Esophagus (tissue), 2 donors: ENCODE measurements at regions not wholly inside any gene's neighbourhood (a gene's known extent, or its start where the extent isn't known, plus 50 kb on each side); places are given as distances from the start of the nearest gene placed in this dataset.

Experiments
- H3K27ac ChIP-seq, 2 donors: one replicate each; pipeline ENCODE4 v1.5.1; 2013; ENCODE audit warnings: low read depth in 2 of 2, mild to moderate bottlenecking in 2 of 2, inconsistent platforms in 1 of 2, low read length in 1 of 2, moderate library complexity in 1 of 2
- H3K27me3 ChIP-seq, 2 donors: one replicate each; pipeline ENCODE4 v1.6.1; 2013; ENCODE audit warnings: low read length in 2 of 2, control low read depth in 1 of 2, mild to moderate bottlenecking in 1 of 2; ENCODE audit not compliant: insufficient read depth in 2 of 2, control insufficient read depth in 1 of 2
- H3K36me3 ChIP-seq, 2 donors: one replicate each; pipeline ENCODE4 v1.6.1; 2013; ENCODE audit warnings: low read length in 1 of 2; ENCODE audit not compliant: control insufficient read depth in 2 of 2, insufficient read depth in 2 of 2
- H3K4me1 ChIP-seq, 2 donors: one replicate each; pipeline ENCODE4 v1.6.1; 2013; ENCODE audit warnings: low read length in 1 of 2; ENCODE audit not compliant: control insufficient read depth in 2 of 2, insufficient read depth in 2 of 2
- H3K4me3 ChIP-seq, 2 donors: one replicate each; pipeline ENCODE4 v1.5.1; 2013; ENCODE audit warnings: low read length in 2 of 2, mild to moderate bottlenecking in 2 of 2, low read depth in 1 of 2, moderate library complexity in 1 of 2
- H3K9me3 ChIP-seq, 2 donors: one replicate each; pipeline ENCODE4 v1.6.1; 2013; ENCODE audit warnings: mild to moderate bottlenecking in 2 of 2, low read depth in 1 of 2, low read length in 1 of 2, moderate library complexity in 1 of 2; ENCODE audit not compliant: control insufficient read depth in 2 of 2, insufficient read depth in 1 of 2
- WGBS, 2 donors: extraction: QIAGEN DNeasy Blood & Tissue Kit; methylation state at CpG; one replicate each; pipeline ENCODE4 v1.1.7; 2013; 5-methylcytosine and 5-hydroxymethylcytosine counted together
- donor health status: healthy with polysubstance abuse.
- donor health status: Bipolar disorder and iron deficiency.

- Histone ChIP-seq H3K4me3 (no peak overlapping the region), H3K27me3 (no peaks in the 10 kb centered on the region), H3K27ac (no peak overlapping the region), H3K9me3 (no peaks in the 10 kb centered on the region), H3K4me1 (no peaks in the 10 kb centered on the region), H3K36me3 (no peaks in the 10 kb centered on the region)
- WGBS, 2 donors = 66 to 72% methylated on average over 5 of the region's 5 CpGs
These were observed 278.4 kb upstream of the SNX7 start for GRCh38 chr1:98382986-98383740.

GRCh38 chr1:98382586-98382985 lies 278.9 kb upstream of the SNX7 start:
- H3K4me1 ChIP-seq = no peaks in the 10 kb centered on the region
- 87 to 94% methylated on average over 2 of the region's 2 CpGs for WGBS, 2 donors
- no peaks in the 10 kb centered on the region for H3K36me3 ChIP-seq
- H3K27ac ChIP-seq = no peak overlapping the region
- no peaks in the 10 kb centered on the region for H3K9me3 ChIP-seq
- no peaks in the 10 kb centered on the region for H3K27me3 ChIP-seq
- no peak overlapping the region for H3K4me3 ChIP-seq

- H3K27me3 ChIP-seq = no peaks in the 10 kb centered on the region
- WGBS, 2 donors = 91 to 97% methylated on average over 2 of the region's 2 CpGs
- H3K27ac ChIP-seq = no peak overlapping the region
- H3K4me1 ChIP-seq = no peaks in the 10 kb centered on the region
- H3K36me3 ChIP-seq = no peaks in the 10 kb centered on the region
- H3K4me3 ChIP-seq = no peak overlapping the region
- H3K9me3 ChIP-seq = no peaks in the 10 kb centered on the region
These were observed 287.4 kb upstream of the SNX7 start for GRCh38 chr1:98374098-98374497.

GRCh38 chr1:98373056-98373455 lies 288.5 kb upstream of the SNX7 start:
- 85% methylated on average over 2 of the region's 2 CpGs for WGBS, 2 donors
- Histone ChIP-seq H3K36me3 (no peaks in the 10 kb centered on the region), H3K27me3 (no peaks in the 10 kb centered on the region), H3K27ac (no peak overlapping the region), H3K9me3 (no peaks in the 10 kb centered on the region), H3K4me3 (no peak overlapping the region), H3K4me1 (no peaks in the 10 kb centered on the region)

- no peak overlapping the region for H3K4me3 ChIP-seq
- no peaks in the 10 kb centered on the region for H3K4me1 ChIP-seq
- no peak overlapping the region for H3K27ac ChIP-seq
- no peaks in the 10 kb centered on the region for H3K9me3 ChIP-seq
- H3K36me3 ChIP-seq = no peaks in the 10 kb centered on the region
- no peaks in the 10 kb centered on the region for H3K27me3 ChIP-seq
These were observed 289.8 kb upstream of the SNX7 start for GRCh38 chr1:98371764-98372163.

GRCh38 chr1:98369463-98369862 lies 292.1 kb upstream of the SNX7 start:
- H3K9me3 ChIP-seq = no peaks in the 10 kb centered on the region
- H3K36me3 ChIP-seq = no peaks in the 10 kb centered on the region
- H3K27me3 ChIP-seq = no peaks in the 10 kb centered on the region
- no peaks in the 10 kb centered on the region for H3K4me1 ChIP-seq
- no peak overlapping the region for H3K27ac ChIP-seq
- 55 to 74% methylated on average over 1 of the region's 1 CpG for WGBS, 2 donors
- no peak overlapping the region for H3K4me3 ChIP-seq

GRCh38 chr1:98368995-98369394 lies 292.5 kb upstream of the SNX7 start:
- no peaks in the 10 kb centered on the region for H3K9me3 ChIP-seq
- WGBS, 2 donors = 52 to 67% methylated on average over 3 of the region's 3 CpGs
- no peak overlapping the region for H3K27ac ChIP-seq
- no peaks in the 10 kb centered on the region for H3K36me3 ChIP-seq
- H3K4me3 ChIP-seq = no peak overlapping the region
- H3K4me1 ChIP-seq = no peaks in the 10 kb centered on the region
- H3K27me3 ChIP-seq = no peaks in the 10 kb centered on the region

- H3K27ac ChIP-seq = no peak overlapping the region
These were observed 294.1 kb upstream of the SNX7 start for GRCh38 chr1:98367426-98367825.

GRCh38 chr1:98366343-98366742 lies 295.2 kb upstream of the SNX7 start:
- no peaks in the 10 kb centered on the region for H3K9me3 ChIP-seq
- H3K4me1 ChIP-seq = no peaks in the 10 kb centered on the region
- WGBS, 2 donors = 80 to 88% methylated on average over 3 of the region's 3 CpGs
- no peaks in the 10 kb centered on the region for H3K27me3 ChIP-seq
- no peak overlapping the region for H3K4me3 ChIP-seq
- H3K36me3 ChIP-seq = no peaks in the 10 kb centered on the region
- H3K27ac ChIP-seq = no peak overlapping the region

More at GRCh38 chr1:98367426-98367825, 294.1 kb upstream of the SNX7 start:
- Histone ChIP-seq H3K4me3 (no peak overlapping the region), H3K27me3 (no peaks in the 10 kb centered on the region), H3K4me1 (no peaks in the 10 kb centered on the region), H3K9me3 (no peaks in the 10 kb centered on the region), H3K36me3 (no peaks in the 10 kb centered on the region)
- WGBS, 2 donors = 76 to 81% methylated on average over 4 of the region's 4 CpGs

GRCh38 chr1:98364544-98364943 lies 297.0 kb upstream of the SNX7 start:
- Histone ChIP-seq H3K36me3 (no peaks in the 10 kb centered on the region), H3K4me1 (no peaks in the 10 kb centered on the region)

More at GRCh38 chr1:98364544-98364943, 297.0 kb upstream of the SNX7 start:
- Histone ChIP-seq H3K9me3 (no peaks in the 10 kb centered on the region), H3K4me3 (no peak overlapping the region), H3K27ac (no peak overlapping the region), H3K27me3 (no peaks in the 10 kb centered on the region)
- WGBS, 2 donors = 92 to 93% methylated on average over 1 of the region's 1 CpG
